GM18868 (cell line): ENCODE measurements at regions not wholly inside any gene's neighbourhood (a gene's known extent, or its start where the extent isn't known, plus 50 kb on each side); places are given as distances from the start of the nearest gene placed in this dataset.

Experiments
- ATAC-seq: cut with Tn5 transposase; IDR thresholded peaks from one replicate; pipeline ENCODE4 v1.9.1; 2021; ENCODE audit warnings: mild to moderate bottlenecking, moderate library complexity; ENCODE audit not compliant: unreplicated experiment

- no peak for ATAC-seq
Observed at GRCh38 chr1:243944429-243945160, 94.6 kb upstream of the AKT3 start.

- ATAC-seq: no peak
Observed at GRCh38 chr1:243943671-243944428, 93.8 kb upstream of the AKT3 start.

GRCh38 chr1:243942196-243943150 is 92.4 kb upstream of the AKT3 start:
- no peak for ATAC-seq

- no peak for ATAC-seq
Observed at GRCh38 chr1:243940451-243940850, 90.4 kb upstream of the AKT3 start.

- ATAC-seq: no peak
Observed at GRCh38 chr1:243939167-243939848, 89.3 kb upstream of the AKT3 start.

- ATAC-seq: no peak
Observed at GRCh38 chr1:243938208-243938607, 88.2 kb upstream of the AKT3 start.

- ATAC-seq: no peak
Observed at GRCh38 chr1:243933495-243933894, 83.5 kb upstream of the AKT3 start.

GRCh38 chr1:243931957-243932356 is 81.9 kb upstream of the AKT3 start:
- no peak for ATAC-seq

- no peak for ATAC-seq
Observed at GRCh38 chr1:243930822-243931671, 81.0 kb upstream of the AKT3 start.

- no peak for ATAC-seq
Observed at GRCh38 chr1:243927381-243927780, 77.3 kb upstream of the AKT3 start.

GRCh38 chr1:243926803-243927245 is 76.8 kb upstream of the AKT3 start:
- no peak for ATAC-seq

GRCh38 chr1:243926299-243926698 is 76.3 kb upstream of the AKT3 start:
- no peak for ATAC-seq

- ATAC-seq: no peak
Observed at GRCh38 chr1:243924588-243925349, 74.7 kb upstream of the AKT3 start.

- no peak for ATAC-seq
Observed at GRCh38 chr1:243924188-243924587, 74.1 kb upstream of the AKT3 start.

GRCh38 chr1:243923292-243924171 is 73.5 kb upstream of the AKT3 start:
- no peak for ATAC-seq

- no peak for ATAC-seq
Observed at GRCh38 chr1:243921111-243921510, 71.1 kb upstream of the AKT3 start.

- ATAC-seq: no peak
Observed at GRCh38 chr1:243917863-243918565, 68.0 kb upstream of the AKT3 start.
